OCI-LY7 (cell line): ENCODE measurements at regions not wholly inside any gene's neighbourhood (a gene's known extent, or its start where the extent isn't known, plus 50 kb on each side); places are given as distances from the start of the nearest gene placed in this dataset.
"Not testable (repeated sequence)": the region's sequence is repeated elsewhere in the genome, so short reads cannot be mapped to it uniquely, and the experiment has no call there.

Source experiments
- EZH2phosphoT487 ChIP-seq: fragments of 200-600 bp; sonication (generic); IDR thresholded peaks from 2 replicates; pipeline ENCODE4 v1.6.1; 2018; ENCODE audit warnings: low read depth, borderline replicate concordance, mild to moderate bottlenecking, mixed run types, antibody characterized with exemption, low read length, moderate library complexity, mixed read lengths
- TF ChIP-seq, protein P1 (sequence below): fragments of 200-600 bp; sonication (generic); conservative IDR thresholded peaks from 2 replicates; pipeline ENCODE4 v1.5.1; 2014; ENCODE audit warnings: mild to moderate bottlenecking, antibody characterized with exemption, low read length, moderate library complexity, mixed read lengths

DNA sequence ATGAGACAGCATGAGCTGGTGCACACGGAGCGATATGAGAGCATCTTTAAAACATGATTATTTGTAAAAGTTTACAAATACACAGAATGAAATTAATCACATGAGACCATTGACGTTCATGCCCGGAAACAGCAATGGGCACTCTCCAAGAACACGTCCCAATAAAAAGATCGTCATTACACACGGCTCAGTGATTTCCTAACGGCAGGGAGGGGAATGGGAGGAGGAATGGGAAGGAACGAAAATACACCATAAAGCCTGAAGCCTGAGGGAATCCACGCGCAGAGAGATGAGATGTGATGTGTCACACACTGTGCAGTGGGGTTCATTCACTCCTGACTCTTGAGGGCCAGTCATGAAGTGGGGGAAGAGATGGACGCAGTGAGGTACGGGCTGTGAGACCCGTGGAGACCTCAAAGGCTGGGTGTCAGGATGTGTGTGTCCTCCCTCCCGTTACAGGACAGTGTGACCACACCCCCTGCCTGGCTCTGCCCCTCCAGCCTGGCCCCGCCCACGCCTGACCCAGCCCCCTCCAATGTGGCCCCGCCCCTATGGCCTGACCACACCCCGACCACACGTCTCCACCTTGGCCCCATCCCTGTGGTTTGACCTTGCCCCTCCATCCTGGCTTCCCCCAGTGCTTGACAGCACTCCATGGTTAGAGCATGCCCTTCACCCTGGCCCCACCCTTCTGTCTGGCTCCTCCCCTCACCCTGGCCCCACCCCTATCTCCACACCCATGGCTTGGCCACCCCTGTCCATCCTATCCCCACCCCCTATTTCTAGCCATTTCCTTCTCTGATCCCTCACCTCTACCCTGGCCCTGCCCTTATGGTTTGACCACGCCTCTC lies 270.5 kb upstream of the SFSWAP start:
- TF ChIP-seq, protein P1, sequence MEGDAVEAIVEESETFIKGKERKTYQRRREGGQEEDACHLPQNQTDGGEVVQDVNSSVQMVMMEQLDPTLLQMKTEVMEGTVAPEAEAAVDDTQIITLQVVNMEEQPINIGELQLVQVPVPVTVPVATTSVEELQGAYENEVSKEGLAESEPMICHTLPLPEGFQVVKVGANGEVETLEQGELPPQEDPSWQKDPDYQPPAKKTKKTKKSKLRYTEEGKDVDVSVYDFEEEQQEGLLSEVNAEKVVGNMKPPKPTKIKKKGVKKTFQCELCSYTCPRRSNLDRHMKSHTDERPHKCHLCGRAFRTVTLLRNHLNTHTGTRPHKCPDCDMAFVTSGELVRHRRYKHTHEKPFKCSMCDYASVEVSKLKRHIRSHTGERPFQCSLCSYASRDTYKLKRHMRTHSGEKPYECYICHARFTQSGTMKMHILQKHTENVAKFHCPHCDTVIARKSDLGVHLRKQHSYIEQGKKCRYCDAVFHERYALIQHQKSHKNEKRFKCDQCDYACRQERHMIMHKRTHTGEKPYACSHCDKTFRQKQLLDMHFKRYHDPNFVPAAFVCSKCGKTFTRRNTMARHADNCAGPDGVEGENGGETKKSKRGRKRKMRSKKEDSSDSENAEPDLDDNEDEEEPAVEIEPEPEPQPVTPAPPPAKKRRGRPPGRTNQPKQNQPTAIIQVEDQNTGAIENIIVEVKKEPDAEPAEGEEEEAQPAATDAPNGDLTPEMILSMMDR, result not testable (repeated sequence)
- TF ChIP-seq EZH2phosphoT487, result not testable (repeated sequence)
